Ovary (tissue), 7 donors: ENCODE measurements at regions not wholly inside any gene's neighbourhood (a gene's known extent, or its start where the extent isn't known, plus 50 kb on each side); places are given as distances from the start of the nearest gene placed in this dataset.
A peak's percentile ranks its signal among the peaks of the same experiment; 100 is the strongest.

Experiments used
- DNase-seq, 5 donors: peaks; one replicate each; pipeline ENCODE4 v3.0.0-alpha.2; 2019 to 2020
- H3K27ac ChIP-seq, 2 donors: fragments of 200-600 bp; one replicate each; pipeline versions ENCODE4 v1.5.1 to v1.8.0; 2019 to 2022
- H3K27me3 ChIP-seq: fragments of 200-600 bp; one replicate; pipeline ENCODE4 v1.8.0; 2022
- H3K36me3 ChIP-seq: fragments of 200-600 bp; sonication (generic); one replicate; pipeline ENCODE4 v1.5.1; 2019
- H3K4me1 ChIP-seq: one replicate; pipeline ENCODE4 v1.8.1; 2013; ENCODE audit warnings: mild to moderate bottlenecking, moderate library complexity; ENCODE audit not compliant: insufficient read depth
- H3K4me3 ChIP-seq: fragments of 200-600 bp; sonication (generic); one replicate; pipeline ENCODE4 v1.5.1; 2017
- H3K9me3 ChIP-seq, 2 donors: fragments of 200-600 bp in 1 of 2; sonication (generic) in 1 of 2; one replicate each; pipeline versions ENCODE4 v1.5.1 to v1.8.1; 2013 to 2019; ENCODE audit warnings: mild to moderate bottlenecking in 1 of 2, moderate library complexity in 1 of 2
- CTCF ChIP-seq, 3 donors: fragments of 450-650 bp in 2 of 3; fragments of 200-600 bp in 1 of 3; IDR thresholded peaks; one replicate each; pipeline versions ENCODE4 v1.5.1 to v1.8.0; 2016 to 2022; ENCODE audit warnings: antibody characterized with exemption in 3 of 3, mild to moderate bottlenecking in 1 of 3
- EP300 ChIP-seq: sonication (generic); formaldehyde crosslinking; IDR thresholded peaks from one replicate; pipeline ENCODE4 v1.6.1; 2017; ENCODE audit warnings: antibody characterized with exemption
- POLR2A ChIP-seq: fragments of 450-650 bp; IDR thresholded peaks from one replicate; pipeline ENCODE4 v1.6.1; 2017; ENCODE audit warnings: antibody characterized with exemption, mild to moderate bottlenecking, moderate library complexity
- WGBS, 3 donors: extraction: QIAGEN DNeasy Blood & Tissue Kit in 1 of 3; methylation state at CpG; one replicate each; pipeline versions ENCODE4 v1.1.5 to v1.1.7; 2013 to 2017; 5-methylcytosine and 5-hydroxymethylcytosine counted together
- intact Hi-C, 4 donors: fragments of 100-400 bp; cut with DNase I; formaldehyde crosslinking; loops; one replicate each; pipeline versions ENCODE4 v1.11.0 to v1.15.1; 2022 to 2023
- donor health status: DM: no; HTN: no; CAD: no; lungs with moderate emphysema.
- donor health status: DM: no; HTN: no; CAD: no.
- donor health status: Bipolar disorder and iron deficiency.
- donor health status: DM: no; HTN: no; CAD: no.
- donor health status: DM: yes; HTN: yes; CAD: no.

GRCh38 chr1:10909697-10910680 is 102.5 kb upstream of the TARDBP start:
- Histone ChIP-seq H3K9me3 (no peaks in the 10 kb centered on the region), H3K27ac (no peak overlapping the region), H3K4me3 (no peak overlapping the region), H3K36me3 (no peaks in the 10 kb centered on the region), H3K4me1 (no peaks in the 10 kb centered on the region), H3K27me3 (no peaks in the 10 kb centered on the region)
- intact Hi-C loops = no loop called here
- DNase-seq = peak in 1 of 5 donors; percentile 15
- TF ChIP-seq CTCF (IDR thresholded peaks at IDR 0.05) (no peak), POLR2A (no peak), EP300 (no peak)
- 52 to 54% (median 53%) methylated on average over 22 of the region's 22 CpGs for WGBS, 3 donors

GRCh38 chr1:10910681-10911489 is 101.6 kb upstream of the TARDBP start:
- TF ChIP-seq EP300 (no peak), CTCF (IDR thresholded peaks at IDR 0.05) (no peak), POLR2A (no peak)
- no peaks in the 10 kb centered on the region for H3K4me1 ChIP-seq
- H3K9me3 ChIP-seq = no peaks in the 10 kb centered on the region
- 86 to 88% (median 87%) methylated on average over 13 of the region's 13 CpGs for WGBS, 3 donors
- intact Hi-C loops = no loop called here
- DNase-seq = no peak
- H3K27me3 ChIP-seq = no peaks in the 10 kb centered on the region
- H3K27ac ChIP-seq = no peak overlapping the region
- H3K36me3 ChIP-seq = no peaks in the 10 kb centered on the region
- H3K4me3 ChIP-seq = no peak overlapping the region

DNA sequence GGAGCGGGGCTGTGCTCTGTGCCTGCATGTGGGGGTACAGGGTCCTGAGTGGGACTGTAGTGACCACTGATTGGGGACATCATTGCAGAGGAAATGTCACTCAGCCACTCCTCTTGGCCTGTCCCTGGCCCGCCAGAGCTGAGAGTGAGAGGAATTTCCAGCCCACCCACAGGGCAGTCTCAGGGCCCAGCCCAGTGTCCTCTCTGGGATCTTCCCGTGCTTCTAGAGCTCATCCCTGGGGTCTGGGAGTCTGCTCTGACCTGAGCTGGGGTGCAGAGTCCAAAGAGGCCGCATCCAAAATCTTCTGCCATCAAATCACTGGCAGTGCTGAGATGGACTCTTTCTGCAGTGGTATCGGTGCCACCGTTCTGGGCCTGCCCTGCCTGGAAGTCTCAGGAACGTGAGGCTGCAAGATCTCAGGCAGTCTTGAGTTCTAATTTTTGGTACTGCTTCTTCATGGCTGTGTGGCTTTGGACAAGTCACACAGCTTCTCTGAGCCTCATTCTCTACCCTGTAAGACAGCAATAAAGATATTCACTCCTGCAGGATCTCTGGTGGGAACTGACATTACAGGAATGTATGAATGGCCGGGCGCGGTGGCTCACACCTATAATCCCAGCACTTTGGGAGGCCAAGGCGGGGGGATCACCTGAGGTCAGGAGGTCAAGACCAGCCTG is 100.8 kb upstream of the TARDBP start:
- no peaks in the 10 kb centered on the region for H3K27me3 ChIP-seq
- no peak overlapping the region for H3K27ac ChIP-seq
- intact Hi-C loops = no loop called here
- TF ChIP-seq POLR2A = no peak
- TF ChIP-seq CTCF (IDR thresholded peaks at IDR 0.05) = no peak
- no peaks in the 10 kb centered on the region for H3K4me1 ChIP-seq
- no peak overlapping the region for H3K4me3 ChIP-seq
- H3K9me3 ChIP-seq = no peaks in the 10 kb centered on the region
- no peak for DNase-seq
- 83 to 87% (median 83%) methylated on average over 10 to 11 of the region's 11 CpGs for WGBS, 3 donors
- no peaks in the 10 kb centered on the region for H3K36me3 ChIP-seq

GRCh38 chr1:10912441-10912840 is 100.0 kb upstream of the TARDBP start:
- intact Hi-C loops = no loop called here
- Histone ChIP-seq H3K4me3 (no peak overlapping the region), H3K27me3 (no peaks in the 10 kb centered on the region), H3K9me3 (no peaks in the 10 kb centered on the region), H3K36me3 (no peaks in the 10 kb centered on the region), H3K4me1 (no peaks in the 10 kb centered on the region), H3K27ac (no peak overlapping the region)
- no peak for DNase-seq
- 85 to 94% (median 87%) methylated on average over 17 of the region's 17 CpGs for WGBS, 3 donors
- TF ChIP-seq EP300 = no peak
- TF ChIP-seq CTCF (IDR thresholded peaks at IDR 0.05) = no peak
- TF ChIP-seq POLR2A = no peak
